CD4-positive, alpha-beta T cell treated with Interleukin-17A for 1 hour (primary cell): ENCODE measurements at regions not wholly inside any gene's neighbourhood (a gene's known extent, or its start where the extent isn't known, plus 50 kb on each side); places are given as distances from the start of the nearest gene placed in this dataset.
"Not testable (repeated sequence)": the region's sequence is repeated elsewhere in the genome, so short reads cannot be mapped to it uniquely, and the experiment has no call there.

Source experiments
- DNase-seq: peaks from one replicate; pipeline ENCODE4 v3.0.0-alpha.2; 2020

GRCh38 chr17:27066315-27066714 lies 227.6 kb upstream of the WSB1 start:
- DNase-seq: no peak

DNA sequence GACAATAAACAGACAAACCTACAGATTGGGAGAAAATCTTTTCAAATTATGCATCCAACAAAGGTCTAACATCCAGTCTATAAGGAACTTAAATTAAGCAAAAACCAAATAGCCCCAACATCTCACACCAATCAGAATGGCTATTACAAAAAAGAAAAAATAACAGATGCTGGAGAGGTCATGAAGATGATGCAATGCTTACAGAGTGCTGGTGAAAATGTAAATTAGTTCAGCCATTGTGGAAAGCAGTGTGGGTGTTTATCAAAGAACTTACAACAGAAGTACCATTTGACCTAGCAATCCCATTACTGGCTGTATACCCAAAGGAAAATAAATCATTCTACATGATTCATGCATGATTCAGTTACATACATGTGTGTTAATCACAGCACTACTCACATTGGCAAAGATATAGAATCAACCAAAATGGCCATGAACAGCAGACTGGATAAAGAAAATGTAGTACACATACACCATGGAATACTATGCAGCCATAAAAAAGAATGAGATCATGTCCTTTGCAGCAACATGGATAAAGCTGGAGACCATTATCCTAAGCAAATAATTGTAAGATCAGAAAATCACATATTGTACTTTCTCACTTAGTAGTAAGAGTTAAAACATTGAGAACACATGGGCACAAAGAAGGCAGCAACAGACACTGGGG lies 223.9 kb upstream of the WSB1 start:
- DNase-seq: no peak

DNA sequence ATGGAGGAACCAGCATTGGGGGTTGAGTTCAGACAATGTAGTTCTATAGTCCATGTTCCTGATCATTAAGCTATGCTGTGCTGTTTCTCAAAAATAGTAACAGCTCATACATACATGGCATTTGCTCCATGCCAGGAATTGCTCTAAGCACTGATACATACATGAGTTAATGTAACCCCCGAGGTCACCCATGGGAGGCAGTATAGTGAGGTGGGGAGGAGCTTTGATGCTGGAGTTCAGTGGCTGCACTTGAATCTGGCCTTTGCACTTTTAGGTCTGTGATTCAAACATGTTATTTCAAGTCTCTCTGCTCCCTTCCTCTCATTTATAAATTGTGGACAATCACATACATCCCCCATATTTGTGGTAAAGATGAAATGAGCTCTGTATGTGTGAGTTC lies 223.1 kb upstream of the WSB1 start:
- DNase-seq: no peak

- DNase-seq: no peak
Measured at GRCh38 chr17:27072885-27073284, 221.0 kb upstream of the WSB1 start.

GRCh38 chr17:27076814-27077213 lies 217.1 kb upstream of the WSB1 start:
- DNase-seq: no peak

- DNase-seq: no peak
Measured at GRCh38 chr17:27078296-27078695, 215.6 kb upstream of the WSB1 start.

GRCh38 chr17:27079660-27080059 lies 214.3 kb upstream of the WSB1 start:
- DNase-seq: no peak

- no peak for DNase-seq
Measured at GRCh38 chr17:27081002-27081638, 212.8 kb upstream of the WSB1 start.

DNA sequence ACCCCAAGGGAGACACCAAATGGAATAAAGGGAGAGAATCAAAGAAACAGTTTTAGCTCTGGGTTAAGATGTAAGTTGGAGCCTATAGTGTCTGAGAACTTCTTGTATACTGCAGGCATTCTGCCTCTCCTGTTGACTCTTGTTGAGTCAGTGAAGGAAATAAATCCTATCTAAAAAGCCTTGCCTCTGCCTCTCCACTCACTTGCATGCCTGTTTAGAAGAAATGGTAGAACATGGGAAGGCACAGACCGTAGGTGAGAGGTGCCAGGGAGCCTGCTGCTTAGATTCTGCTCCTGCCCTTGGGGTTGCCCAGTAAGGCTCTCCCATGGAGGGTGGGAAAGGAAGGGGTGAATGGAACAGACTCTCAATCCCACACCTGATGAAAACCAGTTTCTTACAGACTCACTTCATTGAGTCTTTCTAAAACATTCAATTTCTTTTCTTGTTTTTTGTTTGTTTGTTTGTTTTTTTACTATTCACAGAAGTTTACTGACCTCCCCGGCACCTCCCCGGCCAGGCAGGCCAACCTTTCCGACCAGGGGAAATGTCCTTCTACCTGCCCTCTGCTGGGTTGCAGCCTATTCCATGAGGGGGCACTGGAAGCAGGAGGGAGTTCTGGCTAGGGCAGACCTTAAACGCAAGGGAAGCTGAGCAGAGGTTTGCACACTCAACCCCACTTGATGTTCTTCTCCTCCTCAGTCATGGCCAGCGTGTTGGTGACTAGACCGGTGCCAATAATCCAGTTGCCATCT lies 211.7 kb upstream of the WSB1 start:
- no peak for DNase-seq

DNA sequence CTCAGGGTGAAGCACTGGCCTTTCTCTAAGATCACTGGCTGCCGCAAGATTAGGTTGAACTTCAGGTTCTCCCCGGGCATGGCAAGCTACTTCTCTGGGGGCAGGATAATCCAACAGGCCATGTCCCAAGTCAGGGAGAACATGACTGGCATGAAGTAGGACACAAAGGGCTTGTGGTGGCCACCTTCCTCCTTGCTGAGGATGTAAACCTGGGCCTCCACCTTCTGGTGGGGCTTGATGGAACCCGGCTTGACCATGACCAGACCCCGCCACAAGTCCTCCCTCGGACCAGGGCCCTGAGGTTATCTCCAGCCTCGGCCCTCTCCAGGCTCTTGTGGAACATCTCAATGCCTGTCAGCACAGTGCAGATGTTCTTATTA lies 211.1 kb upstream of the WSB1 start:
- no peak for DNase-seq

DNA sequence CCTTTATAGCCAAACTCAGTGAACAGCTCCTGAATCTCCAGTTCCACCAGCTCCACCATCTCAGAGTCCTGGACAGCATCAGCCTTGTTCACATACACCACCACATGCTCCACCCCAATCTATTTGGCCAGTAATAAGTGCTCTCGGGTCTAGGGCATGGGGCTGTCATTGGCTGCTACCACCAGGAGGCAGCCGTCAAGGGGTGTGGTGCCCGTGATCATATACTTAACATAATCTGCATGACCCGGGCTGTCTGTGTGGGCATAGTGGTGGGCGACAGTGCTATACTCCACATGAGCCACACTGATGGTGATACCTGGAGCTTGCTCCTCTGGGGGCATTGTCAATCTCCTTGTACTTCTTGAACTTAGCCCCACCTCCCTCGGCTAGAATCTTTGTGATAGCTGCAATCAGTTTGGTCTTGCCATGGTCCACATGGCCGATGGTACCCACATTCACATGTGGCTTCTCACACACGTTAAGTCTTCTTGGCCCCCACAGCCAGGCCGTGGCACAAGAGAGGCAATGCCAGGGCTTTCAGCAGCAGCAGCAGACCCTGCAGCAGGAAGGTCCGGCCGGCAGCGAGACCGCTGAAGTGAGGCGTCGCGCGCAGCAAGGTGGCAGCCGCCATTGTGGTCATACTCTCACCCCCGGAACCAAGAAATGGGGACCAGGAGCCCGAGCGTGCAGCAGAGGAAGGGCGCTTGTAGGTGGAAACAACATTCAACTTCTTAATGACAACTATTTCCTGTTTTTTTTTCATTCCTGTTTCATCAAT lies 210.3 kb upstream of the WSB1 start:
- no peak for DNase-seq

GRCh38 chr17:27085517-27085916 lies 208.4 kb upstream of the WSB1 start:
- DNase-seq: no peak

GRCh38 chr17:27086526-27086925 lies 207.4 kb upstream of the WSB1 start:
- no peak for DNase-seq

DNA sequence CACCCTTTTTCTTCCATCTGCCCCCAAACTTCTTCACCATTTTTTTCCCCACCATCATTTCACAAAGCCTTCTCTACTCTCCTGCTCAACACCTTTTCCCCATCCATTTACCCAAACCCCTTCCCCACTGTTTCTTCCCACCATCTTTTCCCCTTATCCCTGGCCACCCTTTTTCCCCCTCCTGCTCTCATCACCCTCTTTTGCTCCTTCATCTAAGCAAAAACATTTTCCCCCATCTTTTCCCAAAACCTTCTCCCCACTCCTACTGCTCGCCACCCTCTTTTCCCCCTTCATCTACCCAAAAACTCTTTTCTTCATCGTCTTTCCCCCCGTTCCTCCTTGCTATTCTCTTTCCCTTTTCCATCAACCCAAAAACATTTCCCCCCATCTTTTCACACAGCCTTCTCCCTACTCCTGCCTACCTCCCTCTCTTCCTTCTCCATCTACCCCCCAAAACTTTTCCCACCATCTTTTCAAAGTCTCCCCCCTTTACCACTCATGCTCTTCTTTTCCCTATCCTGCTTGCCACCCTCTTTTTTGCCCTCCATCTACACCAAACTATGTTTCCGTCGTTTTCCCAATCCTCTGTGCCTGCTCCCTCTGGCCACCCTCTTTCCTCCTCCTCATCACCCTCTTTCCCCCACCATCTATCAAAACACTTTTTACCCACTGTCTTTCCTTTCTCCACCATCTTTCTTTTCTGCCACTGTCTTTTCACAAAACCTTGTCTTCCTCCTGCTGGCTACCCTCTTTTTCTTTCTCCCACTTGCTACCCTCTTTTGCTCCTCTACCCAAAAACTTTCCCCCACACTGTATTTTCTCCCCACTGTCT lies 205.8 kb upstream of the WSB1 start:
- no peak for DNase-seq

- no peak for DNase-seq
Measured at GRCh38 chr17:27088767-27089078, 205.2 kb upstream of the WSB1 start.

DNA sequence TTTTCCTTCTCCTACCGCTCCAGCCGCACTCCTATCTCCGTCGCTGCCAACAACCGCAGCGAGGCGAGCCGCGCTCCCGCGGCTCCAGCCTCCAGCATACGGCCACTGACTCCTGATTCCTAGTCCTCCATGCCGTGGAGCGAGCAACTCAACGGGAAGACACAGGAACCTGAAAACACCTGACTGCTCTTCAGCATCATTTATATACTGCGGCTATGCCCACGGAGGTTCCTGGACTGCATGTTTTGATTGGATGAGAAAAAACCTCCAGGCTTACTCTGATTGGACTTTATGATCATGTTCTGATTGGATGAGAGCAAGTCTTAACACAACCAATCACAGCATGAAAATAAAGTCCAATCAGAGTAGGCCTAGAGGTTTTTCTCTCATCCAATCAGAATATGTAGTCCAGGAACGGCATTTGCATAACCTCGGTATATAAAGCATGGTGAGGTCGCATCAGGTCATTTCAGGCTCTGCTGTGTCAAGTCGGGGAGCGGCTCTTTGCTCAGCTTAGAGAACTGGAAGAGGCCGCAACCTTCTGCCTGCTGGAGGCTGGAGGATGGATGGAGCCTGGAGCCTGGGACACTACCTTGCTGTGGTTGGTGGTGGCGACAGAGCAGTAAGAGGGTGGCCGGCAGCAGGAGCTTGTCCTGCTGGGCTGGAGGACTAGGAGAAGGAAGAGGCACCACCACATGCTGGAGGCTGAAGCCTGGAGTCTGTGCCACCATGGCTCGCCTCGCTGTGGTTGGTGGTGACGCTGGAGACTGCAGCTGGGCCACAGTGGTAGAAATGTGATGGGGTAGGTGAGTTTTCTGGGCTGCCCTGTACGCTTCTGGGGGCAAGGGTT lies 204.6 kb upstream of the WSB1 start:
- DNase-seq: not testable (repeated sequence)

DNA sequence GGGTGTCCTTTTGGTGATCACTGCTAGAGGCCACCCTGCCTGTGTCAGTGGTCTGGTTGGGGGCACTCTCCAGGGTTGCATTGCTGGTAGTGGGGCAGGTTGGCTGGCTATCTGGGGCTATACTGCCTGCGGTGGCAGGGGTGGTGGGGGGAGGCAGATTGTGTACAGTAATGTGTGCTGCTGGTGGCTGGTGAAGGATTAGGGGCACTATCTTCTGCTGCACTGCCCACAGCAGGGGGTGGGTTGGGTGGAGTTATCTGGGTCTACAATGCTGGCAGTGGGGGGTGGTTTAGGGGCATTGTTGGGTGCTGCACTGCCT lies 204.0 kb upstream of the WSB1 start:
- DNase-seq: no peak

GRCh38 chr17:27090450-27091042 lies 203.4 kb upstream of the WSB1 start:
- DNase-seq: not testable (repeated sequence)

DNA sequence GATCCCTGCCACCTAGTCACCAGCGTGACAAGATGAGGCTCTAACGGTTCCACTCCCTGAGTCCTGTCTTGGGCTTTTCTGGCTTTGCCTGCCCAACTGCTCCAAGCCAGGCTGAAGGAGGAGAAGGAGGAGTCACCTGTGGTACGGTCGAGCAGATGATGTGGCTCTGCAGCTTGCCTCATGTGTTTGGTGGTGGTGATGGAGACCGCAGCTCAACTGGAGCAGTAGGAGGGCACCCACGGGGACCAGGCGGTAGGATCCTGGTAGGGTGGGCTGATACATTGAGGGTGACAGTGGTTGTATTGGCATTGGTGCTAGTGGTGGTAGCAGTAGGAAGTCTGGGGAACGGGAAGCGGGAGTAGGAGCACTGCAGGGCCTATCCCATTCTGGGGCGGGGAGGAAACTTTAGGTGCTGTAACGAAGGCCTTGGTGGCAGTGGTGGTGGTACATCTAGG lies 202.8 kb upstream of the WSB1 start:
- DNase-seq: no peak

DNA sequence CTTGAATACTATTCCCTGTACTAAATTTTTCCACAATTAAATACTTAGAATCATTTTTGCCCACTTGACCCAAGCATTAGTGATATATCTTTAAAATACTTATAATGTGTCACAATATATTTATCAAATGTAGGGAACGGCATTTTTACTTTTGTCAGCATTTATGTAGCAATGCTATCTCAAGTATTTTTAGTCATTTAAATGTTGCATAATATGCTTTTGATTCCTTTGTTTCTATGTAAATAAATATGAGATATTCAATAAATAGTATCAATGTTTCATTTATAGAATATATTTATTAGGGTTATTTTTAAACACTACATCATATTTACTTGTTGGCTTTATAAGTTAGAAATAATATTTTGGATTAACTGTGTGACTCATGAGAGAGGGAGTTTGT lies 199.7 kb upstream of the WSB1 start:
- not testable (repeated sequence) for DNase-seq

DNA sequence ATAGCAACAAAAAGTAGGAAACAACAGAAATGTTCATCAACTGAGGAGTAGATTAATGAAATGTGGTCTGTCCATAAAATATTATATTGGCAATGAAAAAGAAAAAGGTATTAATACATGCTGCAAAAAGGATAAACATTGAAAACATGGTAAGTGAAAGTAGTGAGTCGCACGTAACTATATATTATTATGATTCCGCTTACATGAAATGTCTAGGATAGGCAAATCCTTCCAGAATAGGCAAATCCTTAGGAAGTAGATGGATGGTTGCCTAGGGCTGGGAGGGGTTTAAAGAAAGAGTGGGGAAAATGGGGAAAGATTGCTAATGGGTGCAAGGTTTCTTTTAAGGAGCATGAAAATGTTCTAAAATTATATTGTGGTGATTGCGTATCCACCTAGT lies 198.1 kb upstream of the WSB1 start:
- DNase-seq: not testable (repeated sequence)
